Large intestine (tissue), 3 donors: ENCODE measurements at regions not wholly inside any gene's neighbourhood (a gene's known extent, or its start where the extent isn't known, plus 50 kb on each side); places are given as distances from the start of the nearest gene placed in this dataset.

Experiments used
- DNase-seq, 2 donors: peaks; one replicate each; pipeline versions ENCODE4 v3.0.0 to v3.0.0-alpha.2; 2013
- H3K27ac ChIP-seq: one replicate; pipeline ENCODE4 v1.5.1; 2013; ENCODE audit warnings: low read length
- H3K27me3 ChIP-seq: 2 replicates; pipeline ENCODE4 v1.6.1; 2013; ENCODE audit warnings: low read length; ENCODE audit not compliant: control insufficient read depth, insufficient read depth
- H3K36me3 ChIP-seq: 2 replicates; pipeline ENCODE4 v1.6.1; 2013; ENCODE audit warnings: low read length; ENCODE audit not compliant: control insufficient read depth, insufficient read depth
- H3K4me1 ChIP-seq: one replicate; pipeline ENCODE4 v1.6.1; 2013; ENCODE audit warnings: low read length; ENCODE audit not compliant: control insufficient read depth, insufficient read depth
- H3K4me3 ChIP-seq: one replicate; pipeline ENCODE4 v1.5.1; 2013; ENCODE audit warnings: low read length
- H3K9me3 ChIP-seq: one replicate; pipeline ENCODE4 v1.6.1; 2013; ENCODE audit warnings: mild to moderate bottlenecking, low read depth, low read length, moderate library complexity; ENCODE audit not compliant: control insufficient read depth
- WGBS: methylation state at CpG from one replicate; pipeline ENCODE4 v1.1.5; 2013; ENCODE audit warnings: low lambda C conversion rate; ENCODE audit not compliant: insufficient coverage; 5-methylcytosine and 5-hydroxymethylcytosine counted together

DNA sequence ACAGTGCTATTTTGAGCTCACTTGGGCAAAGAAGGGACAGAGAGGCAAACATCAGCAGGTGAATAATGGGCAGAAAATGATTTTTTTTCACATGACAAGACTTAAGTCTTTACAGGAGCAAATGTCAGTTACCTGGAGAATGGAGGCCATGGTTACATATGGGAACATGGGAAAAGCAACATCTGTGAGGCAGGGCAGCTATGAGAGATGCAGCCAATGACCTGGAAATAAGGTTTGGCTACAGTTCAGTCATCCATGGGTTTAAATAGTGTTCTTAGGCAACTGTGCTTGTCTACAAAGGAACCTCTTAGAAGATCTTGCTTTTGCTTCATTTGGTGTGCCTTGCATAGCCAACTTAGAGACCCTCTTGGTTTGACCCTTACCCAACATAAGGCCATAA is 490.2 kb upstream of the LCORL start:
- Histone ChIP-seq H3K4me1 (no peaks in the 10 kb centered on the region), H3K9me3 (no peaks in the 10 kb centered on the region), H3K36me3 (no peaks in the 10 kb centered on the region), H3K27ac (no peak overlapping the region), H3K4me3 (no peak overlapping the region), H3K27me3 (no peaks in the 10 kb centered on the region)
- no peak for DNase-seq

- no peaks in the 10 kb centered on the region for H3K27me3 ChIP-seq
- H3K27ac ChIP-seq: no peak overlapping the region
- H3K9me3 ChIP-seq: no peaks in the 10 kb centered on the region
- no peaks in the 10 kb centered on the region for H3K4me1 ChIP-seq
- no peak overlapping the region for H3K4me3 ChIP-seq
- WGBS: no CpG with 5 or more reads among the region's 2 CpGs
- no peaks in the 10 kb centered on the region for H3K36me3 ChIP-seq
- DNase-seq: peak; percentile 35 to 70
Observed at GRCh38 chr4:18508786-18509185, 487.2 kb upstream of the LCORL start.

DNA sequence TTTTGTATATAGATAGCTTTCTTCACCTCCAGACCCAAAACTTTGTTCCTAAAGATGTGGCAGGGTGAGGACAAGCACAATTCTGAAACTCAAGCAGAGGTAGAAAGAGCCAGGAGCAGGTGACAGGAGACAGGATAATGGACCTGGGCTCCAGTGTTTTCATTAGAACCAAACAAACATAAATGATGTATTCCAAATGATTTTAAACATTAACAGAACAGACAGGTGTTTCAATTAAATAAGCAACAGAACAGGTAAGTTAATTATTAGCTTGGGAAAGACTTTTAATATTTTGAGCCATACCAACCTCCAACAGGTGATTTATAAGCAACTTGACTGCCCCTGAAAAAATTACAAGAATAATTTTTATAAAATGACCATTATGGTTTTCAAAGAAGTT is 459.4 kb upstream of the LCORL start:
- H3K36me3 ChIP-seq: no peaks in the 10 kb centered on the region
- peaks cover 3% of the 10 kb centered on the region for H3K9me3 ChIP-seq
- H3K4me3 ChIP-seq: no peak overlapping the region
- no peak overlapping the region for H3K27ac ChIP-seq
- no peaks in the 10 kb centered on the region for H3K27me3 ChIP-seq
- peak in 1 of 2 donors; percentile 22 for DNase-seq
- no peaks in the 10 kb centered on the region for H3K4me1 ChIP-seq

DNA sequence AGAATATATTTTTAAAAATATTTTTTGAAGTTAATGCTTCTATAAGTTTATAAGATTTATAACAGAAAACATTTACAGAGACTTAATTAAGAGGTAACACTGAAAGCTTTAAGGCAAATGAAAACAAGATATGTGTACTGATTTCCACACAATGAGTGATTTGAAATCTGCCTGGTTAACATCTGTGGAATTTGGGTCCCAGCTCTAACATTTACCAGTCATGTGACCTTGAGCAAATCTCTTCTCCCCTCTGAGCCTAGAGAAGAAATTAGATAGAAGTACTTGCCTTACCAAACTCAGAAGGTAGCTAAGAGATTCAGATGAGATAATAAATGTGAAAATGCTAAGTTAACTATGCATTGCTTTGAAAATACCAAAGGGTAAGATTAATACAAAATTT is 458.8 kb upstream of the LCORL start:
- peaks cover 3% of the 10 kb centered on the region for H3K9me3 ChIP-seq
- H3K4me3 ChIP-seq: no peak overlapping the region
- no peaks in the 10 kb centered on the region for H3K27me3 ChIP-seq
- no peaks in the 10 kb centered on the region for H3K4me1 ChIP-seq
- H3K27ac ChIP-seq: no peak overlapping the region
- no peaks in the 10 kb centered on the region for H3K36me3 ChIP-seq
- DNase-seq: no peak

DNA sequence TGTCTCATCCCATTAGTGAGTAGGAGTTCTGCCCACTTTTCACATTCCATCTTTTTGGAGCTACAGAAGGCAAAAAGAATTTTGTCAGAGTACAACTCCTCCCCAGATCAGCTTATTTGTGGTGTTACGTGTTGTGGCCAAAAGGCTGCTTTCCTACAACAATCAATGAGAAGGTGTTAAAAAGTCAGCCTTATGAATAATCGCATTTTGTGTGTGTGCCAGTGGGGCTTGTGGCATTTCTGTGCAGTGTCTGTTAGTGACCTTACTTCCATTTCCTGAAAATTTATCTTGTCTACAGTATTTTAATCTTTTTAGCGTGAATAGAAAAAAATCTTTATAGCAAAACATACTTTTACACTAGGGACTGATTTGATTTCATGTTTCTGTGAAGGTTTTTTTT is 458.3 kb upstream of the LCORL start:
- no peak for DNase-seq
- H3K36me3 ChIP-seq: no peaks in the 10 kb centered on the region
- WGBS: 63% methylated on average over 2 of the region's 3 CpGs
- no peaks in the 10 kb centered on the region for H3K4me1 ChIP-seq
- H3K4me3 ChIP-seq: no peak overlapping the region
- H3K9me3 ChIP-seq: peaks cover 3% of the 10 kb centered on the region
- no peaks in the 10 kb centered on the region for H3K27me3 ChIP-seq
- H3K27ac ChIP-seq: no peak overlapping the region

DNA sequence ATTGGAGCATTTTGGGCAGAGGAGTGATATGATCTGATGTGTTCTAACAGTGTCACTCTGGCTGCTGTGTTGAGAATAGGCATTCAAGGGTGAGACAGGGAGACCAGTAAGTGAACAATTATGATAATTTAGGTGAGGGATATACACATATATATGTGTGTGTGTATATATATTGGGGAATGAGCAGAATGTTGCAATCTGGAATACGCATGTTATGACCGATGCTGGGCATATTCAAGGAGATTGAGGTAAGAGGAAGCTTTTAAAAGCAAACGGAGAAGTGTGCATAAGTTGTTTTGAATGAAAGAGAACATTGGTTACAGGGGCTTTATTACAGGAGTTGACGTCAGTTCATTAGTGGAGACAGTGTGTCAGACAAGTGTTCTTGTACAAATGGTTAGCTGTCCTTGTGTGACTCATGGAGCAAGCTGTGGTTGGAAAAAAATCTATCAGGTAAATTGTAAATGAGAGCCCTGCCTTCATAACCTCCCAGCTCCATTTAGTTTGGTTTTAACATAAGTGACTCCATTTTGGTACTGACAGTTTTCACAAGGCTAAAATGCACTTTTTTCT is 442.5 kb upstream of the LCORL start:
- Histone ChIP-seq H3K36me3 (no peaks in the 10 kb centered on the region), H3K9me3 (no peaks in the 10 kb centered on the region), H3K4me1 (no peaks in the 10 kb centered on the region), H3K27me3 (no peaks in the 10 kb centered on the region), H3K27ac (no peak overlapping the region), H3K4me3 (no peak overlapping the region)
- no peak for DNase-seq
- 60% methylated on average over 1 of the region's 4 CpGs for WGBS

GRCh38 chr4:18458465-18458864 is 436.9 kb upstream of the LCORL start:
- Histone ChIP-seq H3K9me3 (no peaks in the 10 kb centered on the region), H3K36me3 (no peaks in the 10 kb centered on the region), H3K4me3 (no peak overlapping the region), H3K4me1 (no peaks in the 10 kb centered on the region), H3K27me3 (no peaks in the 10 kb centered on the region), H3K27ac (no peak overlapping the region)
- no peak for DNase-seq
- 100% methylated on average over 1 of the region's 3 CpGs for WGBS

GRCh38 chr4:18454349-18454748 is 432.8 kb upstream of the LCORL start:
- no CpG with 5 or more reads among the region's 3 CpGs for WGBS

GRCh38 chr4:18445110-18445509 is 423.6 kb upstream of the LCORL start:
- Histone ChIP-seq H3K4me1 (peaks cover 6% of the 10 kb centered on the region), H3K36me3 (no peaks in the 10 kb centered on the region), H3K27ac (peak overlapping the region; percentile 47), H3K27me3 (no peaks in the 10 kb centered on the region), H3K4me3 (no peak overlapping the region), H3K9me3 (peaks cover 10% of the 10 kb centered on the region)
- no peak for DNase-seq
- 78% methylated on average over 4 of the region's 4 CpGs for WGBS

More at GRCh38 chr4:18454349-18454748, 432.8 kb upstream of the LCORL start:
- no peak overlapping the region for H3K27ac ChIP-seq
- no peaks in the 10 kb centered on the region for H3K36me3 ChIP-seq
- no peak for DNase-seq
- H3K9me3 ChIP-seq: no peaks in the 10 kb centered on the region
- H3K4me1 ChIP-seq: no peaks in the 10 kb centered on the region
- no peak overlapping the region for H3K4me3 ChIP-seq
- no peaks in the 10 kb centered on the region for H3K27me3 ChIP-seq

GRCh38 chr4:18444206-18444605 is 422.7 kb upstream of the LCORL start:
- peaks cover 6% of the 10 kb centered on the region for H3K4me1 ChIP-seq
- no peaks in the 10 kb centered on the region for H3K27me3 ChIP-seq
- peaks cover 10% of the 10 kb centered on the region for H3K9me3 ChIP-seq
- 66% methylated on average over 3 of the region's 3 CpGs for WGBS
- no peaks in the 10 kb centered on the region for H3K36me3 ChIP-seq
- H3K4me3 ChIP-seq: no peak overlapping the region
- peak overlapping the region; percentile 47 for H3K27ac ChIP-seq
- peak; percentile 81 to 87 for DNase-seq

DNA sequence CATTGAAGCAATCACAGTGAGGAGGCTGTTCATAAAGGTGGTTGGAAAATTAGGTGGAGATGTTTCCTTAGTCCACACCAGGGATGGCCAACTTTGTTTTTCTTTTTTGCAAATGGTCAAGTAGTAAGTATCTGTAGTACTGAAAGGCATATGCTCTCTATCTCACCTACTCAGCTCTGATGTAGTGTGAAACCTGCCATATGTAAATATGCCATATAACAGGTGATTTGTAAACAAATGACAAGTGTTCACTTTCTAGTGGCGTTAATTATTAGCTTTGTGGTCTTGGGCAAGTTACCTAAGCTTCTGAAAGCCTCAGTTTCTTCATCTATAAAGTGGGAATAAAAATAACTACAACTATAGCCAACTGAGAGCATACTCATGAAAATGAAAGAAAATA is 421.4 kb upstream of the LCORL start:
- no peaks in the 10 kb centered on the region for H3K27me3 ChIP-seq

More for the DNA sequence above, 421.4 kb upstream of the LCORL start:
- Histone ChIP-seq H3K36me3 (no peaks in the 10 kb centered on the region), H3K9me3 (peaks cover 10% of the 10 kb centered on the region), H3K4me3 (no peak overlapping the region), H3K4me1 (peaks cover 10% of the 10 kb centered on the region), H3K27ac (no peak overlapping the region)
- no peak for DNase-seq
- no CpG with 5 or more reads among the region's 1 CpG for WGBS
